Endothelial cell of hepatic sinusoid (primary cell): ENCODE measurements at regions not wholly inside any gene's neighbourhood (a gene's known extent, or its start where the extent isn't known, plus 50 kb on each side); places are given as distances from the start of the nearest gene placed in this dataset.

Experiments used
- in situ Hi-C: cut with HindIII; loops from 2 replicates; pipeline ENCODE4 v1.10.0; 2017; ENCODE audit warnings: low sequenced_read_pairs

DNA sequence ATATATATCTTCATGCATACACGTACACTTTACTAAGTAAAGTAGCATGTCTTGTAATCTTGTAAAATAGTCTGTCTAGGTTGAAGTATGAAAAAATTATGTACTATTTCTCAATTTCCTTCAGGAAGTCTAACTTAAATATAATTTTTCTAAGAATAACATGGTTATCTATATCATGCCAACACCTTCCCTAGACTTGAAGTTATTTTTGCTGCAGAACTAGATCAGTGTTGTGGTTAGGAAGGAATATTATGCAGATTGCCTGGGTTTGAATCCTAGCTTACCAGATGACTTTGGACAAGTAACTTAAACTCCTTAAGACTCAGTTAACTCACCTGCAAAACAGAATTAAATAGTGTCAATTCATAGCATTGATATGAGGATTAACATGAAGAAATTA lies 142.2 kb upstream of the SEMA3A start:
- in situ Hi-C loops = no loop called here

DNA sequence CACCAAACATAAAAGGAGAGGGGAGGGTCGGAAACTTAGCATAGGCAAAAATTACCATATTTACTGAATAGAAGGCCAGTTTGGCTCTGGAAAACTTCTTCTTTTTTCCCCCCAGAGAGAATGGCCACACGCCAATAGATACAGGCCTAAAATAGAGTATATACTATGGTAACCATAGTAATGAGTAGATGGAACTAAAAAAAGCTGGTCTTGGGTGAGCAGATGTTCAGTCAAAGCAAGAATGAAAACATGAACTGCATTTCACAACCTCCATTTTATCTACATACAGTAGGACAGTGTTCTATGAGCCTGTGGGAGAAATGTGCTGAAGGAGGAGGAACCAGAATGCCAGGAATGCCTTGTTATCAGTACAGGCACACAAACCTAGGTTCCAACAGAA lies 141.7 kb upstream of the SEMA3A start:
- in situ Hi-C loops = no loop called here

DNA sequence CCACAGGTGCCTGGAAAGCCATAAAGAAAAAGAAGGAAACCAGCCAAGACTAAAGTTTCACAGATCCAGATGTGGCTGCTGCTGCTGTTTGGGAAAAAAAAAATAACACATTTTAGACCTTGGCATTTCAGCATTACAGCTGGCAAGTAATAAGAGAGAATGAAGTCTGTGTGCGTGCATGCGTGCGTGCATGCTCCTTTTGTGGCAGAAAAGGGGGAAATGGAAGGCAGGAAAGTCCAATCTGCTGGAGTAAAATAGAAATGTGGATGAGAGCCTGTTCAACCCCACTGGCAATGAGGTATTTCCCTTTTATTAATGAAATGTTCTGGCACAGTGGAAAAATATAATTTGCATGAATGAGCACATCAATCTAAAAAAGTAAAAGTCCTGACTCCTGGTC lies 137.0 kb upstream of the SEMA3A start:
- in situ Hi-C loops = no loop called here

DNA sequence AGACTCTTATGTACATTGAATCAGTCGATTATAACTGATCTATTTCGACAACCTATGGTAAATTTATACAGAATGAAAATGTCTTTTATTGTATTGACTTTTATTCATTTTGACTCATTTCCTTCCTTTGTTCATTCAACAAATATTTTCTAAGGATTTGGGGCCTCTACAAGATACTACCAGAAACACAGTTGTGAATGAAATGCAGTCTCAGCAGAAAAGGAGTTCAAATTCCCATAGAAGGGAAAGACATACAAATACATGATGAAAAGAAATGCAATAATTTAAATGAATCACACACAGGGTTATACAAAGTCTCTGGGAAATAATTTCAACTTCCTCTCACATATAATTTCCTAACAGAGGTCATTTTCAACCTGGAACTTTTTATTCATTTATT lies 134.0 kb upstream of the SEMA3A start:
- in situ Hi-C loops = no loop called here

DNA sequence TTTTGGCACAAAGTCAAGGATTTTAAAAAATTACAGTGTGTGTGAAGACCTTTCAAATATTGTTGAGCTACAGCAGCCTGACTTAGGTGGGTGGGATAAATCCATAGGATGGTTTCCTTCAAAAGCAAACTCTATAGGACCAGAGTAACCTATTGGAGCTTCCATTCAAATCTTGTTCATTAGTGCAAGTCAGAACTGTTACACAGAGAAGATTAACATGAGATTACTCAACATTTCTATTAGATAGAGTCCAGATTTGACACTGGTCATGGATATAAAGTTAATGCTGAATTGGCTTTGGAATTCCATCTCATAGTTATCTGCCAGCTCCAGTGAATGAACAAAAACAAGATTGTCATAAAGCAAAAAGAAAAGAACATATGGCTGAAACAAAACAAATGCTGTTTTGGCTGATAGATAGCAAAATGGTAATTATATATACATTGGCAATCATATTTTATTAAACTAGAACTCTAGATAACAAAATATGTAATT lies 129.6 kb upstream of the SEMA3A start:
- in situ Hi-C loops = no loop called here

DNA sequence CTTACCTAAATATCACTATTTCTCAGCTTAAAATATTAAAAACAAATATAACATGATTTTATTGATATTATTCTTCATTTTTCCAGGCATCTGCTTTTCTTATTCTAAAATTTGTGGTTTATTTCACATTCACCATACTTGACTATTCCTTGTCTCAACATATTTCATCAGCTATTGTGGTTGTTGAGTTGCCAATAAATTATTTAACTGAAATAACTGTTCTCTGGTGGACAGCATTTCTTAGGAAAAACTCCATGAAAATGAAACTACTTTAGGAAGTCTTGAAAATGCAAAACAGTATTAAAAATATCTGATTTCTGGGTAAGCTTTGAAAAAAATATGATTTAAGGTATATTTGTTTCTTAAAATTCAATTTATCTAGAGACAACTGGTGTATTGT lies 122.9 kb upstream of the SEMA3A start:
- in situ Hi-C loops = no loop called here

DNA sequence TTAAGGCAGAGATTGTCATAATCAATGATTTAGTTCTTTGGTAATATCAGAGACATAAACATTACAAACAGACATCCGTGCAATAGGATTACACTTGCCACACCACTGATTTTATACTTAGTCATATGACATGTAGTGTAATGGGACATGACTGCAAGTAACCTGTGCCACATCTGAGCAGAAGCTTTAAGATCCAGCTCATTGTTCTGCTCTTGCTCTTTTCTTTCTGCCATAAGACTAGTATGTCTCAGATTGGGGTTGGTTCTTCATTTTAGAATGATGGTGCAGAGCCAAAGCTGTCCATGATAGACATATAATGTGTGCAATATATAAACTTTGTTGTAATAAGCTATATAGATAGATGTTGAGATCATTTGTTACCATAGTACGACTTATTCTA lies 119.7 kb upstream of the SEMA3A start:
- in situ Hi-C loops = no loop called here

DNA sequence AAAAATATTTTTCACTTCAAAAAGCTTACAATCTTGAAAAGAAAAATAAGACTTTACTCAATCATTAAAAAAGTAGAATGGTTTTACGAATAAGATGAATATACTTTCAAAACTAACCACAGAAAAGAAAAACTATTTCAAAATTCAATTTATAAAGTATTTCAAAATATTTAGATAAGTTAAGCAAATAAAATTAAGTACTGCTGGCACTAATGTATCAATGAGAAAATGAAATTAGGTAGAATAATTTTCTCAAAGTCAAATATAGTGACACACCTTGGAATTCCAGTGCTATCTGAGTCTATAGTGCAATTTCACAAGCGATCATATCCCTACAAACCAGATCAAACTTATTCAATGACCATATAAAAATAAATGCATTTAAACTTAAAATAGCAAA lies 109.8 kb upstream of the SEMA3A start:
- in situ Hi-C loops = no loop called here

DNA sequence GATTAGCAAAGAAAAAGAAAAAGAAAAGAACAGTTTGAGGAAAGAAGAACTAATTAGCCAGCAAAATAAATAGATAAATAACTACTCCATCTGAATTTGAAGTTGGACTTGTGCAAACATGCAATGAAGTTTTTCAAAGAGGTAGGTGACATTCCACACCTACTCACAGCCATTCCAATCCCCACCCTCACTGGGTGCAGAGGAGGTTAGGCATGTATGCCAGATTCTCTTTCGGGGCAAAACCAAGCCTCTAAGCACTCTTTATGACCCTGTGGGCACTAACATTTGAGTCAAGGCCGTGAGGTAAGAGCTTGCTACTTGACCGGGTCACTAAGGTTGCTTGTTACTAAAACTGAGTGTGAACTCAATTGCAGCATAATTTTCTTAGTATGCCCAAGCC lies 108.4 kb upstream of the SEMA3A start:
- in situ Hi-C loops = no loop called here

DNA sequence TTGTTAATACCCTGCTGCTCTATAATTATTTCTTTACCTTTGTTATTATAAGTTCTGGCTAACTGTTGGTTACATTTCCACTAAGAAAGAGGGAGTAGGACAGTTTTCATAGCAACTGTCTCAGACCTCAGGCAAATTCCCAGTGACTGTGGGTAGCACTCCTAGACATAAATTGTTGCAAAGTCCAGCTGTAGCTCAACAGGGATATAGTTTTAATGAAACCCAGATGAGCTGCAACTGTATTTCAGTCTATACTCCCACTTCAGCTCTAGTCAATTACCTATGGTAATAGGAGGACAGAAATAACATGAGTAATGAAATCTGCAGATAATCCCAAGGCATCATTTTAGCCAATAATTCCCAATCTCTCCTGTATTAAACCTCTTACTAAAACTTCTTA lies 103.0 kb upstream of the SEMA3A start:
- in situ Hi-C loops = no loop called here

DNA sequence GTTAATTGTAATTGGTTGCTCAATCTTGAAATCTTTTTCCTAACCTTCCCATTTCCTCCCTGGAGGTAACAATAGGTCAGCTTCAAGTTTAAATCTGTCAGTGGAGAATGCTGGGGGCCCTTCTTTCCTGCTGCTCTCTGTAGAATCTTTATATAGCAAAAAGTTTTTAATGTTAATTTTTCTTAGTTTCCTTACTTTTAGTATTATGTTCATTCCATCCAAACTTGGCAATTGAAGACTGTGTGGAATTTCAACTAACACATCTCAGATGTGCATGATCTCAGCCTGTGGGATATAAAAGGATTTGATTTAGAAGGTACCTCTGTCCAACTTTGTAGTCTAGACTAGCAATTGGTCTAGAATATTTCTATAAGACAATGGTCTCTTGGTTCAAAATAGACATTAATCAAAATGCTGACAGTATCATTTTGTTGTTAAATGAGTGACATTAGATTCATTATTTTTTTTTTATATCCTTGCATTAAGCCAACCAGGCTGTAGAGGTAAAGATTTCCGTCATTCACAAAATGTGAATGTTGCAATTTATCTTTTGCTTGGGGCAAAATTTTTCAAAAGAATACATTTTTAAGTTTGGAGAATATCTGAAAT lies 100.4 kb upstream of the SEMA3A start:
- in situ Hi-C loops = no loop called here

DNA sequence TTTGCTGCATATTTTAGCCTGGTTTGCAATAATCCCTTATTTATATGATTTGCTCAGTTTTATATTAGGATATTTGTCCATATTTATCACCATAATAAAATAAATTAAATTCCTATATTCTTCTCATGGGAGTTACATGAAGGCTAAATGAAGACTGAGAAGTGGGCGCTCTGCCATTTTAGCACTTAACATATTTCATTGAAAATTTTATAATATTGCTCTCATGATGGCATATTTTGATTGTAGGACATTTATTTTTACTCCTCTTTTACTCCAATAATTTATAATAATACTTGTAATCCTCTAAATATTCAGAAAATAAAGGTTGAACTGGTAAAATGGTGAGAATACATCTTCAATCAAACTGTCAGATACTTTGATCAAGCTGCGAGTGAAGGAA lies 99.8 kb upstream of the SEMA3A start:
- in situ Hi-C loops = no loop called here

DNA sequence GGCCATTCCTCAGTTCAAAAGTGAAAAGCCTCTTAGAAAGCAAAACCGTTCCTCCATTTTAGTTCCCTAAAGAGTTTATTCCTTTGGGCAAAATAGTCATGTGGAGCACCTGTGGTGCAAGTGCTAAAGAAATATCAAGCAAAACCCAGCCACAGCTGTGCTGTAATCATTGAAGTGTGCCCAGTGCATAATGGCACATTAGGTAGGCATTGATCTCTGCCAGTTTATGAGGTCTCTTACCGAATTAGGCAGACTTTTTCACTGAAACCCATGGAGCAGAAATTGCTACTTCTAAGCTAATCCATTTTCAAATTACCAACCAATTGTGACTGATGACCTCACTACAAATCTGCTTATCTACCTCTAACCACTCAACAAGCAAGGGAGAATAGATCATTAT lies 97.2 kb upstream of the SEMA3A start:
- in situ Hi-C loops = no loop called here

DNA sequence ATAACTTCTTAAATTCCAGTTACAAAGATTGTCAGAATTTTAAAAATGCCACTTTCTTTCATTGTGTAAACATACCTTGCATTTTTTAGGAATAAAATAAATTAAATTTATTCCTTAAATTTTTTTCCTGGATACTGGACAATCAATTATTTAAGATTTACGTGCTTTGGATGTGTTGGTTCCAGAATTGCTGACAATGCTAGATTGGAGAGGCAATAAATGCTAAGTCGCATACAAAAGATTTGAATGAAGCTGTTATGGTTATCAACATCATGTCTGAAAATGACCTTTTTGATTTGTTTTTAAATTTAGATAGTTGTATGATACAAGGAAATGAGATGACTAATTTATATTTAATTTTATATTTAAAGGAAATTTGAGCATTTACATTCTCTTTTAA lies 89.2 kb upstream of the SEMA3A start:
- in situ Hi-C loops = no loop called here

DNA sequence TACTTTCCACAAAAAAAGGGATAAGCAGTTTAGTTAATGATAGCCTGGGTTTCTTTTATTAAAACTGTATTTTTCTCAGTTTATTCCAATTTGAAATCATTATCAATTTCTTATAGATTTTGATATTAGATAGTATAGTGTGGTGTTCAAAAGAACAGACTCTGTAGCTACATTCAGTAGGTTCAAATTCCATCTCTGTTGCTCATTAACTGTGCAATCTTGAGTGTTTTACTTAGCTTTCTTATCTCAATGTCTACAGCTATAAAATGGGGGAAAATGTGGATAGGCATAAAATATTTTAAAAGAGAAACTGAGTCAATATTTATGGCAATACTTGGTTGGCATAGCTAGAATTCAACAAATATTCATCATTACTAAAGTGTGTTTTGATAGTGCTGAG lies 86.9 kb upstream of the SEMA3A start:
- in situ Hi-C loops = no loop called here

DNA sequence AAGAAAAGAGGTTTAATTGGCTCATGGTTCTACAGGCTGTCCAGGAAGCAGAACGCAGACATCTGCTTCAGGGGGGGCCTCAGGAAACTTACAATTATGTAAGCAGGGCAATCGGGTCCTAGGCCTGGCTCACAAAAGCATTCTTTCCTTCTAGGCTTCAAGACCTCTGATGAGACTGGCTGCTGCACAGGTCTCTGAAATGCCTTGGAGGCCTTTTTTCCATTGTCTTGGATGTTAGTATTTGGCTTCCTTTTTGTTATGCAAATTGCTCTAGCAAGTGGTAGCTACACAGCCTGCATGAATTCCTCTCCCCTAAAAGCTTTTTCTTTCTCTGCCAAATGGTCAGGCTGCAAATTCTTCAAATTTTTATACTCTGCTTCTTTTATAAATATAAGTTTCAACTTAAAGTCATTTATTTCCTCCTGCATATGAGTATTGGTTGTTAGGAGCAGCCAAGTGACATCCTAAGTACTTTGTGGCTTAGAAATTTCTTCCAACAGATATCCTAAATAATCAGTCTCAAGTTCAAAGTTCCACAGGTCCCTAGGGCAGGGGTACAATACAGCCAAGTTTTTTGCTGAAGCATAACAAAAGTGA lies 83.1 kb upstream of the SEMA3A start:
- in situ Hi-C loops = no loop called here

DNA sequence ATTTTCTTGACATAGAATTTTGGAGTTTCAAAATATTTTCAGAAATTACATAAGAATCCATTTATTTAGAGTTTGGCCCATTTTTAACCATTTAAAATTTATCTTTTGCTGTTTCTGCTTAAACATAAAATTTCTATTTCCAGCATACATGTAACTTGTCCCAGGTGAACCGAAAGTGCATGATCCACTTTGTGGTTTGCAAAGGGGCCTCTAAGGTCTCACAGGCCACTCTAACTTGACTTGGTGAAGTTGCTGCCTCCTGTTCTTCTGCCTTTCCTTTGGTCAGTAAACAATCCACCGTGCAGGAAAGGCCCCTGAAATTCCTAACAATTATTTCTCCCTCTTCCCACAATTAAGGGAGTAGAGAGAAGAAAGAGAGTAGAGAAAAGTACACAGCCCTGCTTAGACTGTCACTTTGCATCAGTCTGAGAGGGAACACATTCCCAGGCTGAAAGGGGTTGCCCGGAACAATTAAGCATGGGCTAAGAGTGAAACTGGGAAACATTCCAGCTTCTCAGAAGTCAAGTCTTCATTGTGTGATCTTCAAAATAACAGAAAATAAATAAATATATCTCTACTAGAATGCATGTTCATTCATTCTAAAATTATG lies 79.5 kb upstream of the SEMA3A start:
- in situ Hi-C loops = no loop called here

DNA sequence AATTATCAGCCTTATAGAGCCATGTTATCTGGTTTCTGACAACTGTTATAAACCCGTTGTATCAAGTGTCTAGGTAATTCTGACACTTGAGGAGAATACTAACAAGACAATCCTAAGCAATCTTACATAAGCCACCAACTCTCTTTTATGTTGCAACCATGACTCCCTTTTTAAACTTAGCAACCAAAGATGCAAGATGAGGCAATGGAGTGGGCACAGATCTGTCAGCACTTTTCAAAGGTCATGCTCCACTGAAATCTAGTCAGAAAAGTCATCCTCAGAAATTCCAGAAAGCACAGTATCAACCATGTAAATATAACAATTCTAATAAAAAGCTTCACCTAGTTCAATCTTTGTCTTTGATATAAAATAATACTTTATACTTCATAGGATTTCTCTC lies 77.0 kb upstream of the SEMA3A start:
- in situ Hi-C loops = no loop called here

DNA sequence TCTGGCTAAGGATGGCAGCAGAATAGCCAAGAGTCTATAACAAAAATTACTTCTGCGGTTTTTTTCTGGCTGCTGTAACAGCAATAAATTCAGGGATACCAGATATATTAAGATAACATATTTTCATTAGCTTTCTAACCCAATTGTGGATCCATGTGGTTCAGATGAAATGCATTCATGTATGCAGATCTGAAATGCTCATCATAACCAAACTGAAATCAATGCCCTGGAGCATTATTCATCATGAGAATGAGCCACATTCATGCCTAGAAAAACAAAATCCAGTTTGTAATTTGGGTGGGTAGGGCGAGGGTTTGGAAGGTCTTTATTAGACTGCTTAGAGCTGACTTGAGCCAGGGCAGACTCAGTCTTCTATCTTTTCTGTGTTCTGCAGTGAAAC lies 69.8 kb upstream of the SEMA3A start:
- in situ Hi-C loops = no loop called here

DNA sequence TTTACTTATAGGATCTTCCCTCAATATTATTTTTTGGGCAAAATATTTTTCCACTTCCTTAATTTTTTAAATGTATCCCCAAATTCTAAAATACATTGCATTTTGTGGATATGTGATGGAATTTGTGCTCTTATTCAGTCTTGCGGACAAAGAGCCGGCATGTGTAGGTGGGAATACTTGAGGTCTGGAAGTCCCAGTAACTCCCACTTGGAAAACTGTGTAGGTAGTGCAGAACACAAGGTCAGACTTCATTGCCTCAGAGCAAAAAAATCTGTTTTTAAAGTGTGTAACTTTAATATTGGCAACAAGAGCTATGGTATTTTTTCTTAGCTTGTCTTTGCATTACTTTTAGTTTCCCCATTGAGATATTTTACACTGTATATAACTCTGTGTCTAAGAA lies 68.5 kb upstream of the SEMA3A start:
- in situ Hi-C loops = no loop called here

DNA sequence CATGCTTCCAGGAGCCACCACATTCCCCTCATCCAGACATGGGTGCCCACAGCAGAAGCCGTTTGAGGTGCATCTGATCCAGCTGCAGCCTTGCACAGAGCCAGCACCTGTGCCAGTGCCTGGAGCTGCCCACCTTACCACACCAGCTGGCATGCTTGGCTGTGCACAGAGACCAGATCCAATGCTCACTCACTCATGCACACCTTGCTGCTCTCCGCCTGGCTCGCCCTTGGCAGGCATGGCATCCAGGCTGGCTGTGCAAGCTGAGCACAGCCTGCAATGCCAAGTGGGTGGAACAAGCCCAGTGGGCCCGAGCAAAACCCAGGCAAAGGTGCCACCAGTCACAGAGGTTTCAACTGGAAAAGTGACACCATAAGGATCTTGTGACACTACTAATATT lies 66.9 kb upstream of the SEMA3A start:
- in situ Hi-C loops = no loop called here

DNA sequence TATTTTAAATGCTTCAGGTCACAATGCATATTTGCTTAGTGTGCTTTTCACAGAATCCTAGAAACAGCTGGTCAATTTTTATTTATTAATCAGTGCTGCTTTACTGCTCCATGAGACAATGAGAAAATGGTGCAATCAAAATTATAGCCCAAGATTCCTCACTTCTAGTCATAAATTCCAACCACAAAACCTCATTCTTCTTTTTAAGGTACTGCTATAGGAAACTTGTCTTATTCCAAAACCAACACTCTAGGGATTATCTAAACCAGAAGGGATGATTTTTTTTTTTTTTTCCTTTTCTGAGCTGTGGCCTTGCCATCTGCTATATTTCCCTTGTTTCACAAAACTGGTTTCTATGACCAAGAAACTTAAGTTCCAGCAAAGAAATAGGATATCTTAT lies 64.0 kb upstream of the SEMA3A start:
- in situ Hi-C loops = no loop called here

DNA sequence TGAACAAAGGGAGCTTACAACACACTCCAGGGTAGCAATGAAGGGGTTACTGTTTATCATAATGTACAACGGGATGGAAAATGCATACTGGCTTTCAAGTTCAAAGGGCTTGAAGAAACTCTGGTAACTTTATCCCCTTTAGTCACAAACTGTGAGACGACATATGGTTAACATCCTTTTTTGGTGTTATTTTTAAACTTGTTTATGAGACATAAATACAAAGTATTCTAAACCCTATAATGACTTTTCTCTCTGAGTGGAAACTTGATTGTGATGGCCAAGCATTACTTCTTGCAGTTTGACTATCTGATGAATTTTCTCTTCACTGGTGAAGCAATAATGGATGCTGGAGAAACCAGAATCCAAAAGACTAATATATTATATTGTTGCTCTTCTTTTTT lies 62.0 kb upstream of the SEMA3A start:
- in situ Hi-C loops = no loop called here
